Suppressor macrophage treated with lipopolysaccharide for 4 hours (primary cell): ENCODE measurements at regions not wholly inside any gene's neighbourhood (a gene's known extent, or its start where the extent isn't known, plus 50 kb on each side); places are given as distances from the start of the nearest gene placed in this dataset.
"Not testable (repeated sequence)": the region's sequence is repeated elsewhere in the genome, so short reads cannot be mapped to it uniquely, and the experiment has no call there.

Experiments
- DNase-seq: peaks from one replicate; pipeline ENCODE4 v3.0.0-alpha.2; 2020

DNA sequence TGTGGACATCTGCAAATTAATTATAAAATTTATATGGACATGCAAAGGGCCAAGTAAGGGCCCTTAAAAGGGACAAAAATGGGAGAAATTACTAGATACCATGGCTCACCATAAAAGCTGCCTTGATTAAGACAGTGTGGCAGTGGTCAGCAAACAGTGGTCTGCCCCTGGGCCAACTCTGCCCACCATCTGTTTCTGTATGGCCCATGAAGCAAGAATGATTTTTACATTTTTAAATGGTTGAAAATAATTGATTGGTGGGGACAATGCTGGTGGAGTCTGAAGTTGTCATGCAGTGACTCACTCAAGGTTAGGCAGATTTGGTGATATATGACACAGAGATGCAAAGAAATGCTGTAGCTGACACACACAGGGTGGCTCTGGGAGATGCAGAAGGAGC is 143.2 kb upstream of the PRDM7 start:
- DNase-seq: not testable (repeated sequence)

DNA sequence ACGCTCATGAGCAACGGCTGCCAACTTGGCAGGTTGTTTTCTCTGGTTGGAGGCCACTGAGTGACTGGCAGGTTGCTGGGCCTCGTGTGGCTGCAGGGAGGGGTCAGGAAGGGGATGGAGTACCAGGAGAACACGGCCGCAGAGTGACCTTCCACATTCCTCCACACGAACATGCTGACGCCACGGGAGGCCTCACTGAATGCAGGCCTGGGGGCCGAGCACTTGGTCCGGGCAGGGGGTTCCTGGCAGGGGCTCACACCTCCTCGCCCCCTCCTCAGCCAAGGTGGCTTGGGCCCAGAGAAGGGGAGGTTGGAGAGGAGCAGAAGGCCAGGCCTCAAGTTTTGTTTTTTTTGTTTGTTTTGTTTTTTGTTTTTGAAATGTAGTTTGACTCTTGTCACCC is 98.5 kb upstream of the PRDM7 start:
- DNase-seq: not testable (repeated sequence)

- not testable (repeated sequence) for DNase-seq
These were observed 94.5 kb upstream of the PRDM7 start for GRCh38 chr16:90171626-90172025.

- DNase-seq: not testable (repeated sequence)
These were observed 92.1 kb upstream of the PRDM7 start for GRCh38 chr16:90169127-90169655.

- peak; percentile 0 for DNase-seq
These were observed 91.4 kb upstream of the PRDM7 start for GRCh38 chr16:90168349-90169126.

DNA sequence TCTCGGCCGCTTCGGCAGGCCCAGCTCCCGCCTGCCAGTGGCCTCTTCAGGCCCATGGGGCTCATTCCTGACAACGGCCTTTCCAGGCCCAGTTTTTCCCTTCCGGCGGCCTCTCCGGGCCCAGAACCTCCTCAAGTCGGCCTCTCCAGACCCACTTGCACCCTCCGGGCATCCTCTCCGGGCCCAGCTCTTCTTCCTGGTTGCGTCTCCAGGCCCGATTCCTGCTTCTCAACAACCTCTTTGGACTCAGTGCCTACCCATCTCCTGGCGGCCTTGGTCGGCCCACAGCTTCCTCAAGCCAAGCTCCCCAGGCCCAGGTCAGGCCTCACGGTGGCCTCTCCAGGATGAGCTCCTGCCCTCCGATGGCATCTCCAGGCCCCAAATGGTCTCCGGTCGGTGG is 90.6 kb upstream of the PRDM7 start:
- DNase-seq: not testable (repeated sequence)

GRCh38 chr16:90166679-90167556 is 89.8 kb upstream of the PRDM7 start:
- DNase-seq: peak; percentile 0

GRCh38 chr16:90151027-90151426 is 73.9 kb upstream of the PRDM7 start:
- DNase-seq: not testable (repeated sequence)
